Gastrocnemius medialis (tissue), 4 donors: ENCODE measurements at regions not wholly inside any gene's neighbourhood (a gene's known extent, or its start where the extent isn't known, plus 50 kb on each side); places are given as distances from the start of the nearest gene placed in this dataset.

Source experiments
- CTCF ChIP-seq, 5 experiments: fragments of 450-650 bp in 3 of 5; fragments of 200-600 bp in 2 of 5; sonication (generic) in 2 of 5; IDR thresholded peaks in 4 of 5; conservative IDR thresholded peaks in 1 of 5; 1 replicate in 4 of 5; 2 replicates in 1 of 5; pipeline ENCODE4 v1.5.1; 2016 to 2019; ENCODE audit warnings: antibody characterized with exemption in 5 of 5, mild to moderate bottlenecking in 3 of 5, moderate library complexity in 3 of 5
- POLR2A ChIP-seq, 2 donors: fragments of 450-650 bp; IDR thresholded peaks; one replicate each; pipeline ENCODE4 v1.6.1; 2017; ENCODE audit warnings: antibody characterized with exemption in 2 of 2, mild to moderate bottlenecking in 2 of 2, moderate library complexity in 2 of 2

DNA sequence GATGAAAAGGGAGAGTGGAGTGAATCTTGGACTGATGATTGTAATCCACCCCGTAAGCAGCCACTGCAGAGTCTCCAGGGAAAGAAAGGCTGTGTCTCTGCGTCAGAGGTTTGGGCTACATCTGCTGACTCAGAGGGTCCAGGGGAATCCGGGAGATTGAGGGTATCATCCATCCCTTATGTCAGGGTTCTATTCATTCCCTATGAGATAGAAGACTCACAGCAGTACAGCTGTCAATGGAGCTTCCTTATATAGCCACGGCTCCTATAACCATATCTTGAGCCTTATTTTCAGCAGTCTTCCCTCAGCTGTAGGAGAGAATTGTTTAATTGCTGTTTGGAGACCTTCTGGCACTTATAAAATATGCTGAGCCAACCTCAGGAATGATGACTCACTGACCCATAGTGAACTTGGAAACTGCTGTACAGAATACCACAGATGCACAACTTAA, 558.2 kb upstream of the PFKP start:
- TF ChIP-seq CTCF (IDR thresholded peaks at IDR 0.05 in 4 of 5, conservative IDR thresholded peaks at IDR 0.05 in 1 of 5) (no peak), POLR2A (IDR thresholded peaks at IDR 0.05) (no peak)
